ENCODE measurements at regions not wholly inside any gene's neighbourhood (a gene's known extent, or its start where the extent isn't known, plus 50 kb on each side); places are given as distances from the start of the nearest gene placed in this dataset.

DNA sequence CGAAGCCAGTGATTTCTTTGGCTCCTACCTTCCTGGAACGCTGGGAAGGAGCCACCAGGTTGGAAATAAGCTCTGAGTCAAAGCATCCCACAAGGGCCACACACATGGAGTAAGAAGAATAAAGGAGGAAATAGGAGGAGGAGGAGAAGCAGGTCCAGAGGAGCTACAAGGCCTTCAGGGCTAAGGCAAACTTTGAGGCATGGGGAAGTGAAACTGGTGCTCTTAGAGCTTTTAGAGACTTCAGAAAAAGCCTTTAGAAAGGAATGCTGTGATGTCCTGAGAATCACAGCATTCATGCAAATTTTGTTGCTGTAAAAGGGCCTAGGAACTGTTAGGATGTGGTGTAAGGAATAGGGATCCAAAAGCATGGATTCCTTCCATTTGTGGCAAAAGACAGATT lies 135.9 kb upstream of the ARHGEF9 start:
- Histone ChIP-seq H3K9me2 (ENCODE audit: insufficient read depth) (no peaks in the 10 kb centered on the region), H3K27ac (ENCODE audit: low read depth) (no peak overlapping the region), H3K4me2 (no peak overlapping the region), H3K4me3 (no peak overlapping the region), H3K79me2 (replicated peaks; ENCODE audit: insufficient read depth) (no peaks in the 10 kb centered on the region), H2AFZ (no peak overlapping the region), H3F3A (replicated peaks; ENCODE audit: low read depth) (no peaks in the 10 kb centered on the region), H4K20me1 (replicated peaks; ENCODE audit: insufficient read depth) (no peaks in the 10 kb centered on the region), H3K36me3 (ENCODE audit: insufficient read depth) (no peaks in the 10 kb centered on the region), H3K27me3 (ENCODE audit: insufficient read depth) (no peaks in the 10 kb centered on the region), H3K4me1 (ENCODE audit: insufficient read depth) (no peaks in the 10 kb centered on the region)
- H3K36me3 Mint-ChIP-seq (ENCODE audit: low read depth): peaks cover 28% of the 10 kb centered on the region
- no peak overlapping the region for H3K4me3 Mint-ChIP-seq
- no peaks in the 10 kb centered on the region for H3K27me3 Mint-ChIP-seq (ENCODE audit: insufficient read depth, low read depth, poor library complexity)
- peaks cover 30% of the 10 kb centered on the region for H3K9me3 Mint-ChIP-seq
- TF ChIP-seq CTCF (conservative IDR thresholded peaks at IDR 0.05; ENCODE audit: low read depth in 2 of 2): no peak
- TF ChIP-seq, protein P1, sequence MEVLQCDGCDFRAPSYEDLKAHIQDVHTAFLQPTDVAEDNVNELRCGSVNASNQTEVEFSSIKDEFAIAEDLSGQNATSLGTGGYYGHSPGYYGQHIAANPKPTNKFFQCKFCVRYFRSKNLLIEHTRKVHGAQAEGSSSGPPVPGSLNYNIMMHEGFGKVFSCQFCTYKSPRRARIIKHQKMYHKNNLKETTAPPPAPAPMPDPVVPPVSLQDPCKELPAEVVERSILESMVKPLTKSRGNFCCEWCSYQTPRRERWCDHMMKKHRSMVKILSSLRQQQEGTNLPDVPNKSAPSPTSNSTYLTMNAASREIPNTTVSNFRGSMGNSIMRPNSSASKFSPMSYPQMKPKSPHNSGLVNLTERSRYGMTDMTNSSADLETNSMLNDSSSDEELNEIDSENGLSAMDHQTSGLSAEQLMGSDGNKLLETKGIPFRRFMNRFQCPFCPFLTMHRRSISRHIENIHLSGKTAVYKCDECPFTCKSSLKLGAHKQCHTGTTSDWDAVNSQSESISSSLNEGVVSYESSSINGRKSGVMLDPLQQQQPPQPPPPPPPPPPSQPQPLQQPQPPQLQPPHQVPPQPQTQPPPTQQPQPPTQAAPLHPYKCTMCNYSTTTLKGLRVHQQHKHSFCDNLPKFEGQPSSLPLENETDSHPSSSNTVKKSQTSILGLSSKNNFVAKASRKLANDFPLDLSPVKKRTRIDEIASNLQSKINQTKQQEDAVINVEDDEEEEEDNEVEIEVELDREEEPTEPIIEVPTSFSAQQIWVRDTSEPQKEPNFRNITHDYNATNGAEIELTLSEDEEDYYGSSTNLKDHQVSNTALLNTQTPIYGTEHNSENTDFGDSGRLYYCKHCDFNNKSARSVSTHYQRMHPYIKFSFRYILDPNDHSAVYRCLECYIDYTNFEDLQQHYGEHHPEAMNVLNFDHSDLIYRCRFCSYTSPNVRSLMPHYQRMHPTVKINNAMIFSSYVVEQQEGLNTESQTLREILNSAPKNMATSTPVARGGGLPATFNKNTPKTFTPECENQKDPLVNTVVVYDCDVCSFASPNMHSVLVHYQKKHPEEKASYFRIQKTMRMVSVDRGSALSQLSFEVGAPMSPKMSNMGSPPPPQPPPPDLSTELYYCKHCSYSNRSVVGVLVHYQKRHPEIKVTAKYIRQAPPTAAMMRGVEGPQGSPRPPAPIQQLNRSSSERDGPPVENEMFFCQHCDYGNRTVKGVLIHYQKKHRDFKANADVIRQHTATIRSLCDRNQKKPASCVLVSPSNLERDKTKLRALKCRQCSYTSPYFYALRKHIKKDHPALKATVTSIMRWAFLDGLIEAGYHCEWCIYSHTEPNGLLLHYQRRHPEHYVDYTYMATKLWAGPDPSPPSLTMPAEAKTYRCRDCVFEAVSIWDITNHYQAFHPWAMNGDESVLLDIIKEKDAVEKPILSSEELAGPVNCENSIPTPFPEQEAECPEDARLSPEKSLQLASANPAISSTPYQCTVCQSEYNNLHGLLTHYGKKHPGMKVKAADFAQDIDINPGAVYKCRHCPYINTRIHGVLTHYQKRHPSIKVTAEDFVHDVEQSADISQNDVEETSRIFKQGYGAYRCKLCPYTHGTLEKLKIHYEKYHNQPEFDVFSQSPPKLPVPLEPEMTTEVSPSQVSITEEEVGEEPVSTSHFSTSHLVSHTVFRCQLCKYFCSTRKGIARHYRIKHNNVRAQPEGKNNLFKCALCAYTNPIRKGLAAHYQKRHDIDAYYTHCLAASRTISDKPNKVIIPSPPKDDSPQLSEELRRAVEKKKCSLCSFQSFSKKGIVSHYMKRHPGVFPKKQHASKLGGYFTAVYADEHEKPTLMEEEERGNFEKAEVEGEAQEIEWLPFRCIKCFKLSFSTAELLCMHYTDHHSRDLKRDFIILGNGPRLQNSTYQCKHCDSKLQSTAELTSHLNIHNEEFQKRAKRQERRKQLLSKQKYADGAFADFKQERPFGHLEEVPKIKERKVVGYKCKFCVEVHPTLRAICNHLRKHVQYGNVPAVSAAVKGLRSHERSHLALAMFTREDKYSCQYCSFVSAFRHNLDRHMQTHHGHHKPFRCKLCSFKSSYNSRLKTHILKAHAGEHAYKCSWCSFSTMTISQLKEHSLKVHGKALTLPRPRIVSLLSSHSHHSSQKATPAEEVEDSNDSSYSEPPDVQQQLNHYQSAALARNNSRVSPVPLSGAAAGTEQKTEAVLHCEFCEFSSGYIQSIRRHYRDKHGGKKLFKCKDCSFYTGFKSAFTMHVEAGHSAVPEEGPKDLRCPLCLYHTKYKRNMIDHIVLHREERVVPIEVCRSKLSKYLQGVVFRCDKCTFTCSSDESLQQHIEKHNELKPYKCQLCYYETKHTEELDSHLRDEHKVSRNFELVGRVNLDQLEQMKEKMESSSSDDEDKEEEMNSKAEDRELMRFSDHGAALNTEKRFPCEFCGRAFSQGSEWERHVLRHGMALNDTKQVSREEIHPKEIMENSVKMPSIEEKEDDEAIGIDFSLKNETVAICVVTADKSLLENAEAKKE (CRISPR knock-in tag; IDR thresholded peaks at IDR 0.05): no peak
- TF ChIP-seq STAT1 (IDR thresholded peaks at IDR 0.05; ENCODE audit: unreplicated experiment): no peak
- no peak for TF ChIP-seq CREB1 (CRISPR knock-in tag; IDR thresholded peaks at IDR 0.05; ENCODE audit: low read depth)
- TF ChIP-seq ZNF114 (CRISPR knock-in tag; IDR thresholded peaks at IDR 0.05): no peak
- TF ChIP-seq POLR2AphosphoS5 (IDR thresholded peaks at IDR 0.05; ENCODE audit: low read depth): no peak
- no peak for TF ChIP-seq EZH2phosphoT487 (IDR thresholded peaks at IDR 0.05; ENCODE audit: unreplicated experiment)
- no peaks in the 10 kb centered on the region for H3K4me1 Mint-ChIP-seq
- ATAC-seq (no peak), DNase-seq (ENCODE audit: low spot score) (no peak)
- no peak overlapping the region for H3K27ac Mint-ChIP-seq
